ENCODE measurements at regions not wholly inside any gene's neighbourhood (a gene's known extent, or its start where the extent isn't known, plus 50 kb on each side); places are given as distances from the start of the nearest gene placed in this dataset.

- intact Hi-C loops (cut with micrococcal nuclease): loop anchor here (2.0 kb wide), 1 partner anchor 53 kb away; no protein-coding TSS in a partner anchor
- Mint-ChIP-seq H3K9me3 (peaks cover 2% of the 10 kb centered on the region), H3K4me3 (peak overlapping the region; percentile 66), H3K4me1 (peaks cover 14% of the 10 kb centered on the region), H3K27me3 (peaks cover 14% of the 10 kb centered on the region), H3K27ac (peak overlapping the region; percentile 27), H3K36me3 (ENCODE audit: low read depth) (no peaks in the 10 kb centered on the region)
- no peak for TF ChIP-seq CTCF (IDR thresholded peaks at IDR 0.05)
- POLR2A ChIA-PET: interaction anchor here (1.1 to 1.3 kb wide), 2 partner anchors 37 to 52 kb away, joined by 3 to 6 read pairs; no protein-coding TSS in a partner anchor
- ATAC-seq (ENCODE audit: low read depth) (peak; percentile 75), DNase-seq (peak; percentile 34)
- CTCF ChIA-PET: interaction anchor here (0.7 to 1.0 kb wide), 4 partner anchors 12 to 501 kb away, joined by 3 to 6 read pairs (median 3); no protein-coding TSS in a partner anchor
Observed at GRCh38 chr1:38527373-38527966, 332.1 kb downstream of the RRAGC start.

- Mint-ChIP-seq H3K36me3 (ENCODE audit: low read depth) (no peaks in the 10 kb centered on the region), H3K9me3 (peaks cover 2% of the 10 kb centered on the region), H3K27me3 (peaks cover 15% of the 10 kb centered on the region), H3K27ac (no peak overlapping the region), H3K4me1 (peaks cover 14% of the 10 kb centered on the region), H3K4me3 (no peak overlapping the region)
- no peak for TF ChIP-seq CTCF (IDR thresholded peaks at IDR 0.05)
- DNase-seq: no peak
- no peak for ATAC-seq (ENCODE audit: low read depth)
- ChIA-PET POLR2A (no interaction called here), CTCF (interaction anchor here (0.6 kb wide), 1 partner anchor 32 kb away, joined by 4 read pairs; no protein-coding TSS in a partner anchor)
- intact Hi-C loops (cut with micrococcal nuclease): loop anchor here (2.0 kb wide), 1 partner anchor 51 kb away; no protein-coding TSS in a partner anchor
Observed at GRCh38 chr1:38526046-38526445, 333.5 kb downstream of the RRAGC start.

- H3K27ac Mint-ChIP-seq: no peak overlapping the region
- POLR2A ChIA-PET: no interaction called here
Observed at GRCh38 chr1:38525343-38526043, 334.1 kb downstream of the RRAGC start.

GRCh38 chr1:38524025-38524641 is 335.4 kb downstream of the RRAGC start:
- Mint-ChIP-seq H3K4me3 (no peak overlapping the region), H3K27me3 (peaks cover 10% of the 10 kb centered on the region), H3K36me3 (ENCODE audit: low read depth) (no peaks in the 10 kb centered on the region), H3K27ac (no peak overlapping the region), H3K9me3 (peaks cover 2% of the 10 kb centered on the region), H3K4me1 (peaks cover 14% of the 10 kb centered on the region)
- DNase-seq (no peak), ATAC-seq (ENCODE audit: low read depth) (no peak)
- ChIA-PET POLR2A (no interaction called here), CTCF (no interaction called here)
- intact Hi-C loops (cut with micrococcal nuclease): no loop called here
- TF ChIP-seq CTCF (IDR thresholded peaks at IDR 0.05): no peak

More at GRCh38 chr1:38525343-38526043, 334.1 kb downstream of the RRAGC start:
- ATAC-seq (ENCODE audit: low read depth) (no peak), DNase-seq (no peak)
- Mint-ChIP-seq H3K4me1 (peaks cover 14% of the 10 kb centered on the region), H3K36me3 (ENCODE audit: low read depth) (no peaks in the 10 kb centered on the region), H3K27me3 (peaks cover 13% of the 10 kb centered on the region), H3K9me3 (peaks cover 2% of the 10 kb centered on the region), H3K4me3 (no peak overlapping the region)
- no peak for TF ChIP-seq CTCF (IDR thresholded peaks at IDR 0.05)
- CTCF ChIA-PET: interaction anchor here (0.6 kb wide), 1 partner anchor 33 kb away, joined by 4 read pairs; no protein-coding TSS in a partner anchor
- intact Hi-C loops (cut with micrococcal nuclease): loop anchor here (2.0 kb wide), 1 partner anchor 51 kb away; no protein-coding TSS in a partner anchor

GRCh38 chr1:38523568-38523939 is 336.0 kb downstream of the RRAGC start:
- Mint-ChIP-seq H3K4me3 (no peak overlapping the region), H3K27me3 (peaks cover 8% of the 10 kb centered on the region), H3K4me1 (peaks cover 13% of the 10 kb centered on the region), H3K36me3 (ENCODE audit: low read depth) (no peaks in the 10 kb centered on the region), H3K27ac (no peak overlapping the region), H3K9me3 (peaks cover 2% of the 10 kb centered on the region)
- ATAC-seq (ENCODE audit: low read depth): no peak
- intact Hi-C loops (cut with micrococcal nuclease): no loop called here
- DNase-seq: no peak
- POLR2A ChIA-PET: no interaction called here
- no peak for TF ChIP-seq CTCF (IDR thresholded peaks at IDR 0.05)
- CTCF ChIA-PET: no interaction called here

Data from activated B cell treated with CpG ODN at 0.5 μM for 24 hours (primary cell).